ENCODE measurements at regions not wholly inside any gene's neighbourhood (a gene's known extent, or its start where the extent isn't known, plus 50 kb on each side); places are given as distances from the start of the nearest gene placed in this dataset.

DNA sequence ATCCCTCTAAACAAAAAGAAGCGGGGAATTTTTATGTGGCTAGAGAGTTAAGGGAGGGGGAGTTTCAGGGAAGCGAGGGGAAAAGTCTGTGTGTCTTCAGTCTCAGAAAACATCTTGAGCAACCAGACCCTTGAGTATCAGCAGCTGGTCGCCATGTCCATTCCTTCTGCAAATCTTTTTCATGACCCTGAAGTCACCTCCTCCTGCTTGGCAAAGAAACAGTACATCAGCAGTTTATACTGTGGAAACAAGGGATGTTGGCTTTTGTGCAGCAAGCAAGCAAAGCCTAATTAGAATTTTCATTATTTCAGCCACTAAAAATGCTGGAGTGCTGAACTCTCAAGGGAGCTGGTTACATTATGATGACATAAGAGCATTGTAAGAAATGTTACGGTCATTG, 187.4 kb upstream of the SLC8A1 start:
- intact Hi-C loops (cut with micrococcal nuclease; ENCODE audit: unreplicated experiment), result no loop called here
- Mint-ChIP-seq H3K27ac (ENCODE audit: unreplicated experiment) (no peak overlapping the region), H3K27me3 (ENCODE audit: insufficient read depth, unreplicated experiment) (peaks cover 10% of the 10 kb centered on the region), H3K4me3 (ENCODE audit: unreplicated experiment) (no peak overlapping the region), H3K4me1 (ENCODE audit: low read depth, unreplicated experiment) (no peaks in the 10 kb centered on the region), H3K36me3 (ENCODE audit: insufficient read depth, unreplicated experiment) (no peaks in the 10 kb centered on the region), H3K9me3 (ENCODE audit: unreplicated experiment) (no peaks in the 10 kb centered on the region)
- Histone ChIP-seq H3K36me3 (ENCODE audit: control insufficient read depth, insufficient read depth, low read length) (no peaks in the 10 kb centered on the region), H3K27me3 (replicated peaks; ENCODE audit: control insufficient read depth, insufficient read depth, low read length) (no peaks in the 10 kb centered on the region), H3K4me3 (ENCODE audit: low read depth, low read length) (no peak overlapping the region), H3K9me3 (no peaks in the 10 kb centered on the region), H3K4me1 (no peaks in the 10 kb centered on the region)
- POLR2A ChIA-PET, result no interaction called here
- CTCF ChIA-PET, result no interaction called here
- TF ChIP-seq, protein P1, sequence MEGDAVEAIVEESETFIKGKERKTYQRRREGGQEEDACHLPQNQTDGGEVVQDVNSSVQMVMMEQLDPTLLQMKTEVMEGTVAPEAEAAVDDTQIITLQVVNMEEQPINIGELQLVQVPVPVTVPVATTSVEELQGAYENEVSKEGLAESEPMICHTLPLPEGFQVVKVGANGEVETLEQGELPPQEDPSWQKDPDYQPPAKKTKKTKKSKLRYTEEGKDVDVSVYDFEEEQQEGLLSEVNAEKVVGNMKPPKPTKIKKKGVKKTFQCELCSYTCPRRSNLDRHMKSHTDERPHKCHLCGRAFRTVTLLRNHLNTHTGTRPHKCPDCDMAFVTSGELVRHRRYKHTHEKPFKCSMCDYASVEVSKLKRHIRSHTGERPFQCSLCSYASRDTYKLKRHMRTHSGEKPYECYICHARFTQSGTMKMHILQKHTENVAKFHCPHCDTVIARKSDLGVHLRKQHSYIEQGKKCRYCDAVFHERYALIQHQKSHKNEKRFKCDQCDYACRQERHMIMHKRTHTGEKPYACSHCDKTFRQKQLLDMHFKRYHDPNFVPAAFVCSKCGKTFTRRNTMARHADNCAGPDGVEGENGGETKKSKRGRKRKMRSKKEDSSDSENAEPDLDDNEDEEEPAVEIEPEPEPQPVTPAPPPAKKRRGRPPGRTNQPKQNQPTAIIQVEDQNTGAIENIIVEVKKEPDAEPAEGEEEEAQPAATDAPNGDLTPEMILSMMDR (IDR thresholded peaks at IDR 0.05; ENCODE audit: insufficient read depth in 1 of 2, low read depth in 1 of 2, low read length in 1 of 2, severe bottlenecking in 1 of 2, unreplicated experiment in 1 of 2), result no peak
- no peak for DNase-seq
- BruUV-seq (replicated peaks), result no TSS peak

DNA sequence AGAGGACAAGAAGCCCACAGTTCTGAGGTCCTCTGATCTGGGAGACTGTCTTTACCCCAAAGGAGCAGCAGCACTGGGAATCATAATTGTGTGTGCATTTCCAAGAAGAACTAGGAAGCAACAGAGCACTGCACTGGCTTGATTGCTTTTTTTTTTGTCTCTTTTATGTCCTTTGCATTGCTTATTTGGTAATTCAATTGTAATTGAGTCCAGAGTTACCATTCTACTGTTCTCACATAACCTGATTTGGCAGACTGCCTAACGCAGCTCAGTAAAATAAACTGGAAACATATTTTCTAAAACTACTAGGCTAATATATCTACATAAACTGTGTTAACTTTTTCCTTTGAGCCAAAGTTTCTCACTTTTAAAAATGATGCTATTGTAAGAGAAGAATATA, 190.3 kb upstream of the SLC8A1 start:
- BruUV-seq (replicated peaks), result no TSS peak
- POLR2A ChIA-PET, result interaction anchor here (0.6 kb wide), 1 partner anchor 14 kb away, joined by 3 read pairs; no protein-coding TSS in a partner anchor
- no peak overlapping the region for H3K4me3 Mint-ChIP-seq (ENCODE audit: unreplicated experiment)
- CTCF ChIA-PET, result no interaction called here
- no peaks in the 10 kb centered on the region for H3K4me1 Mint-ChIP-seq (ENCODE audit: low read depth, unreplicated experiment)
- Histone ChIP-seq H3K9me3 (no peaks in the 10 kb centered on the region), H3K36me3 (ENCODE audit: control insufficient read depth, insufficient read depth, low read length) (no peaks in the 10 kb centered on the region), H3K4me1 (no peaks in the 10 kb centered on the region), H3K27me3 (replicated peaks; ENCODE audit: control insufficient read depth, insufficient read depth, low read length) (no peaks in the 10 kb centered on the region), H3K4me3 (ENCODE audit: low read depth, low read length) (no peak overlapping the region)
- DNase-seq, result no peak
- H3K36me3 Mint-ChIP-seq (ENCODE audit: insufficient read depth, unreplicated experiment), result no peaks in the 10 kb centered on the region
- peaks cover 3% of the 10 kb centered on the region for H3K27me3 Mint-ChIP-seq (ENCODE audit: insufficient read depth, unreplicated experiment)
- intact Hi-C loops (cut with micrococcal nuclease; ENCODE audit: unreplicated experiment), result no loop called here
- H3K27ac Mint-ChIP-seq (ENCODE audit: unreplicated experiment), result no peak overlapping the region
- TF ChIP-seq, protein P1 (IDR thresholded peaks at IDR 0.05; ENCODE audit: insufficient read depth in 1 of 2, low read depth in 1 of 2, low read length in 1 of 2, severe bottlenecking in 1 of 2, unreplicated experiment in 1 of 2), result no peak
- no peaks in the 10 kb centered on the region for H3K9me3 Mint-ChIP-seq (ENCODE audit: unreplicated experiment)

DNA sequence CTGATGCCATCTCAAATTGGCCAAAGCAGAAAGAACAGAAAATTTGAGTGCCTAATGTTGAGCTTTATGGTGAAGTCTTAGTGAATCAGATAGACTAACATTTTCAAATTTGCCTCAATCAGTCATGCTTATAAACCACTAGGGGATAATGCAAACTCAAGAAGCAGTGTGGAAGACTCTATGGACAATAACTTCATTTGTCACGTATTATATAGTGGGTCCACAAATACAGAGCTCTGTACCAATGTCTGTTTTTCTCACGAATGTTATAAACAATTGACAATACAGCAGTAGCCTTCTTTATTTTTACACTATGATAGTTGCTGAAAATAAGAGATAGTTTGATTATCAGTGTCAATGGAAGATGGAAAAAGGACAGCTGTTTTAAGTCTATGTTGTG, 190.8 kb upstream of the SLC8A1 start:
- no peak overlapping the region for H3K4me3 Mint-ChIP-seq (ENCODE audit: unreplicated experiment)
- ChIA-PET POLR2A (interaction anchor here (0.6 kb wide), 1 partner anchor 14 kb away, joined by 3 read pairs; no protein-coding TSS in a partner anchor), CTCF (no interaction called here)
- Histone ChIP-seq H3K36me3 (ENCODE audit: control insufficient read depth, insufficient read depth, low read length) (no peaks in the 10 kb centered on the region), H3K4me1 (no peaks in the 10 kb centered on the region), H3K27me3 (replicated peaks; ENCODE audit: control insufficient read depth, insufficient read depth, low read length) (no peaks in the 10 kb centered on the region), H3K9me3 (no peaks in the 10 kb centered on the region), H3K4me3 (ENCODE audit: low read depth, low read length) (no peak overlapping the region)
- H3K27ac Mint-ChIP-seq (ENCODE audit: unreplicated experiment), result no peak overlapping the region
- no TSS peak for BruUV-seq (replicated peaks)
- intact Hi-C loops (cut with micrococcal nuclease; ENCODE audit: unreplicated experiment), result no loop called here
- TF ChIP-seq, protein P1 (IDR thresholded peaks at IDR 0.05; ENCODE audit: insufficient read depth in 1 of 2, low read depth in 1 of 2, low read length in 1 of 2, severe bottlenecking in 1 of 2, unreplicated experiment in 1 of 2), result no peak
- peaks cover 2% of the 10 kb centered on the region for H3K4me1 Mint-ChIP-seq (ENCODE audit: low read depth, unreplicated experiment)
- no peaks in the 10 kb centered on the region for H3K9me3 Mint-ChIP-seq (ENCODE audit: unreplicated experiment)
- H3K36me3 Mint-ChIP-seq (ENCODE audit: insufficient read depth, unreplicated experiment), result no peaks in the 10 kb centered on the region
- H3K27me3 Mint-ChIP-seq (ENCODE audit: insufficient read depth, unreplicated experiment), result peaks cover 6% of the 10 kb centered on the region
- DNase-seq, result no peak
